ENCODE measurements at regions not wholly inside any gene's neighbourhood (a gene's known extent, or its start where the extent isn't known, plus 50 kb on each side); places are given as distances from the start of the nearest gene placed in this dataset.

DNA sequence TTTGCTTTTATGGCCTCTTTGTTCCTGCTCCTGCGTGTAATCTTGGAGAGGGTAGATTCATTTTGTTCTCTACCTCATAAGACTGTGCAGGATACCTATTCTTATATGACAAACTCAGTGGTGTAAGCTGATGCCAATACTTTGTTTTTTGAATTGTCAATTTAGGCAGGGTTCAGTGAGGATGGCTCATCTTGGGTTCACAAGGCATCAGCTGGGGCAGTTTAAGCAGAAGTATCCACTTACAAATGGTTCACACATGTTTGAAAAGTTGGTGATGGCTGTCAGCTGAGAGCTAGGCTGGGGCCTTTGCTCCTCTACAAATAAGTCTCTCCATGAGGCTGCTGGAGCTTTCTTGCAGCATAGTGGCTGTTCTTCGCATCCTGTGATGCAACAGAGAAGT, 920.6 kb upstream of the PIK3C3 start:
- Histone ChIP-seq H3K36me3 (no peaks in the 10 kb centered on the region), H4K20me1 (ENCODE audit: low read depth) (no peaks in the 10 kb centered on the region), H2AFZ (replicated peaks) (peak overlapping the region; percentile 3), H3K4me1 (no peaks in the 10 kb centered on the region), H3K27me3 (no peaks in the 10 kb centered on the region), H3K79me2 (ENCODE audit: low read depth) (no peaks in the 10 kb centered on the region), H3K4me3 (no peak overlapping the region), H3K27ac (no peak overlapping the region), H3K9me3 (ENCODE audit: low read depth) (no peaks in the 10 kb centered on the region), H3F3A (ENCODE audit: low read depth) (no peaks in the 10 kb centered on the region), H3K4me2 (no peak overlapping the region), H3K9ac (no peak overlapping the region)
- Mint-ChIP-seq H3K4me1 (no peaks in the 10 kb centered on the region), H3K27ac (no peak overlapping the region), H3K27me3 (ENCODE audit: insufficient read depth, low read depth) (no peaks in the 10 kb centered on the region), H3K9me3 (no peaks in the 10 kb centered on the region), H3K4me3 (no peak overlapping the region), H3K36me3 (no peaks in the 10 kb centered on the region)
- TF ChIP-seq EZH2phosphoT487 (IDR thresholded peaks at IDR 0.05): no peak
- no peak for TF ChIP-seq EZH2 (IDR thresholded peaks at IDR 0.05)
- TF ChIP-seq, protein P1, sequence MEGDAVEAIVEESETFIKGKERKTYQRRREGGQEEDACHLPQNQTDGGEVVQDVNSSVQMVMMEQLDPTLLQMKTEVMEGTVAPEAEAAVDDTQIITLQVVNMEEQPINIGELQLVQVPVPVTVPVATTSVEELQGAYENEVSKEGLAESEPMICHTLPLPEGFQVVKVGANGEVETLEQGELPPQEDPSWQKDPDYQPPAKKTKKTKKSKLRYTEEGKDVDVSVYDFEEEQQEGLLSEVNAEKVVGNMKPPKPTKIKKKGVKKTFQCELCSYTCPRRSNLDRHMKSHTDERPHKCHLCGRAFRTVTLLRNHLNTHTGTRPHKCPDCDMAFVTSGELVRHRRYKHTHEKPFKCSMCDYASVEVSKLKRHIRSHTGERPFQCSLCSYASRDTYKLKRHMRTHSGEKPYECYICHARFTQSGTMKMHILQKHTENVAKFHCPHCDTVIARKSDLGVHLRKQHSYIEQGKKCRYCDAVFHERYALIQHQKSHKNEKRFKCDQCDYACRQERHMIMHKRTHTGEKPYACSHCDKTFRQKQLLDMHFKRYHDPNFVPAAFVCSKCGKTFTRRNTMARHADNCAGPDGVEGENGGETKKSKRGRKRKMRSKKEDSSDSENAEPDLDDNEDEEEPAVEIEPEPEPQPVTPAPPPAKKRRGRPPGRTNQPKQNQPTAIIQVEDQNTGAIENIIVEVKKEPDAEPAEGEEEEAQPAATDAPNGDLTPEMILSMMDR (IDR thresholded peaks at IDR 0.05): no peak
- no peak for DNase-seq (ENCODE audit: low spot score)

DNA sequence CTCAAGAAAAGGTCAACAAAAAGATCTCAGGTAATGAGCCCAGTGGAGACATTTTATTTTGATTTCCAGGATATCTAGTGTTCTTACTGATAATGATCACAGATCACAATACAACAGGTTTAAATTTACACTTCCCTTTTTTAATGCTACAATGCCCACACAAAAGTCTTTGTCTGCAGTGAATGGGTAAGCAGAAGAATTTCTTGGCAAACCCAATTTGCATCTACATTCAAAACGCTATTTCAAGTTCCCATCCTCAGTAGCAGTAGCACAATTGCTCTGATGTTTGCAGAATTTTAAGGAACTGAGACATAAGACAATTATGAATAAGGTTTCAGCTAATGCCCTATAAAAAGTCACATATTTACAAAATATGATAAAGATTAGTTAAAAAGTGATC, 929.4 kb upstream of the PIK3C3 start:
- no peaks in the 10 kb centered on the region for H3K4me1 ChIP-seq
- no peaks in the 10 kb centered on the region for H3F3A ChIP-seq (ENCODE audit: low read depth)
- TF ChIP-seq EZH2 (IDR thresholded peaks at IDR 0.05) (no peak), EZH2phosphoT487 (IDR thresholded peaks at IDR 0.05) (no peak)
- TF ChIP-seq, protein P1 (IDR thresholded peaks at IDR 0.05): no peak
- DNase-seq (ENCODE audit: low spot score): no peak
- no peak overlapping the region for H3K4me2 ChIP-seq
- H3K4me1 Mint-ChIP-seq: peaks cover 10% of the 10 kb centered on the region
- H3K79me2 ChIP-seq (ENCODE audit: low read depth): no peaks in the 10 kb centered on the region
- H3K36me3 Mint-ChIP-seq: no peaks in the 10 kb centered on the region
- no peak overlapping the region for H3K4me3 ChIP-seq
- no peaks in the 10 kb centered on the region for H3K9me3 Mint-ChIP-seq
- H3K27me3 Mint-ChIP-seq (ENCODE audit: insufficient read depth, low read depth): peaks cover 2% of the 10 kb centered on the region
- no peaks in the 10 kb centered on the region for H3K9me3 ChIP-seq (ENCODE audit: low read depth)
- no peak overlapping the region for H3K27ac ChIP-seq
- no peak overlapping the region for H2AFZ ChIP-seq (replicated peaks)
- no peak overlapping the region for H3K9ac ChIP-seq
- H3K36me3 ChIP-seq: no peaks in the 10 kb centered on the region
- H3K27me3 ChIP-seq: no peaks in the 10 kb centered on the region
- H3K4me3 Mint-ChIP-seq: no peak overlapping the region
- H4K20me1 ChIP-seq (ENCODE audit: low read depth): no peaks in the 10 kb centered on the region
- peak overlapping the region; percentile 32 for H3K27ac Mint-ChIP-seq

DNA sequence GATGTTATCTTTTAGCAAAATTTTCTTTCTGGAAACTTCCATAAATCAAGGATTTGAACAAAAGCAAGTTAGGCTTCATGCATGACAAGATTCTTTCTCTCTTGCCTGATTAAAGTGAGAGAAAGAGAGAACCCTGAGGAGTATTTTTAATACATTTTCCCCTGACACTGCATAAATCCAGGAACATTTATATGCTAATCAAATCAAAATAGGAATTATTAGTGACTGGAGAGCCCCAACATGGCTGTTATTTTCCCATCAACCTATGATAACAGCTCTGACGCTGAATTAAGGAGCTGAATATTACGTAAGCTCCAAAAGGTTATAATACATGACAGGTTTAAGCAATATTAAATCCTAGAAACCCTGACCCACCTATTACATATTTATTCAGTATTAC, 930.2 kb upstream of the PIK3C3 start:
- H3K27ac Mint-ChIP-seq: no peak overlapping the region
- H3K9me3 ChIP-seq (ENCODE audit: low read depth): no peaks in the 10 kb centered on the region
- H3F3A ChIP-seq (ENCODE audit: low read depth): no peaks in the 10 kb centered on the region
- TF ChIP-seq, protein P1 (IDR thresholded peaks at IDR 0.05): no peak
- no peak for TF ChIP-seq EZH2 (IDR thresholded peaks at IDR 0.05)
- no peak for TF ChIP-seq EZH2phosphoT487 (IDR thresholded peaks at IDR 0.05)
- H3K79me2 ChIP-seq (ENCODE audit: low read depth): no peaks in the 10 kb centered on the region
- no peak overlapping the region for H3K4me3 ChIP-seq
- no peak overlapping the region for H3K4me2 ChIP-seq
- H3K36me3 Mint-ChIP-seq: no peaks in the 10 kb centered on the region
- no peaks in the 10 kb centered on the region for H3K9me3 Mint-ChIP-seq
- H3K36me3 ChIP-seq: no peaks in the 10 kb centered on the region
- no peaks in the 10 kb centered on the region for H4K20me1 ChIP-seq (ENCODE audit: low read depth)
- H3K27ac ChIP-seq: no peak overlapping the region
- H3K4me1 ChIP-seq: no peaks in the 10 kb centered on the region
- no peak overlapping the region for H3K9ac ChIP-seq
- H3K27me3 Mint-ChIP-seq (ENCODE audit: insufficient read depth, low read depth): peaks cover 2% of the 10 kb centered on the region
- no peak for DNase-seq (ENCODE audit: low spot score)
- H3K4me1 Mint-ChIP-seq: peaks cover 10% of the 10 kb centered on the region
- H3K4me3 Mint-ChIP-seq: no peak overlapping the region
- no peaks in the 10 kb centered on the region for H3K27me3 ChIP-seq
- no peak overlapping the region for H2AFZ ChIP-seq (replicated peaks)
